ENCODE measurements at regions not wholly inside any gene's neighbourhood (a gene's known extent, or its start where the extent isn't known, plus 50 kb on each side); places are given as distances from the start of the nearest gene placed in this dataset.

DNA sequence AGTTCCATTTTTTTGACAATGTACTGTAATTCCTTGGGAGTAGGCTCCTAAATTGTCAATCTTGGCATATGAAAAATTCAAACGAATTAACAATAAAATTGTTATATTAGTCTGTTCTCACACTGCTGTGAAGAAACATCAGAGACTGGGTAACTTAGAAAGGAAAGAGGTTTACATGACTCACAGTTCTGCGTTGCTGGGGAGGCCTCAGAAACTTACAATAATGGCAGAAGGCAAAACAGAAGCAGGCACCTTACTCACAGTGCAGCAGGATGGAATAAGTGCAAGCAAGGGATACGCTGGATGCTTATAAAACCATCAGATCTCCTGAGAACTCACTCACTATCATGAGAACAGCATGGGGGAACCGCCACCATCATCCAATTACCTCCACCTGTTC lies 246.4 kb upstream of the TRAM1L1 start:
- H4K8ac ChIP-seq (replicated peaks; ENCODE audit: insufficient read length, low read depth, low read length), result no peak overlapping the region
- H3K4me1 ChIP-seq (ENCODE audit: insufficient read depth, low read length), result no peaks in the 10 kb centered on the region
- no peak for DNase-seq
- H2AFZ ChIP-seq (ENCODE audit: low read length), result no peak overlapping the region
- H3K79me1 ChIP-seq (ENCODE audit: insufficient read depth, low read depth, low read length, poor library complexity, severe bottlenecking), result no peaks in the 10 kb centered on the region
- H4K20me1 ChIP-seq (ENCODE audit: control insufficient read depth, insufficient read depth, insufficient read length), result no peaks in the 10 kb centered on the region
- H2BK5ac ChIP-seq (ENCODE audit: insufficient read length, low read length), result no peak overlapping the region
- no peak overlapping the region for H2BK12ac ChIP-seq (ENCODE audit: insufficient read length, low read depth, low read length)
- H3K4ac ChIP-seq (ENCODE audit: low read depth, low read length), result no peak overlapping the region
- no peaks in the 10 kb centered on the region for H3K9me3 ChIP-seq (ENCODE audit: control insufficient read depth, low read depth, low read length)
- no peak overlapping the region for H3K4me2 ChIP-seq (ENCODE audit: insufficient read depth, insufficient read length, low read length)
- no peaks in the 10 kb centered on the region for H3K79me2 ChIP-seq (ENCODE audit: insufficient read depth, low read length)
- no peak overlapping the region for H3T11ph ChIP-seq (ENCODE audit: low read length)
- no peak overlapping the region for H2AK5ac ChIP-seq (ENCODE audit: insufficient read length, low read length)
- Mint-ChIP-seq H3K4me3 (no peak overlapping the region), H3K9me3 (no peaks in the 10 kb centered on the region), H3K36me3 (ENCODE audit: insufficient read depth in 1 of 3, low read depth in 3 of 3) (no peaks in the 10 kb centered on the region), H3K4me1 (no peaks in the 10 kb centered on the region), H3K27ac (no peak overlapping the region), H3K27me3 (ENCODE audit: low read depth) (no peaks in the 10 kb centered on the region)
- H3K23ac ChIP-seq (ENCODE audit: insufficient read length, low read depth, low read length), result no peak overlapping the region
- no peaks in the 10 kb centered on the region for H3K27me3 ChIP-seq (ENCODE audit: insufficient read depth, low read length)
- H3K27ac ChIP-seq (ENCODE audit: insufficient read length, low read depth, low read length), result no peak overlapping the region
- WGBS (ENCODE audit: extremely low coverage, insufficient read length, low lambda C conversion rate), result no CpG with 5 or more reads among the region's 4 CpGs
- TF ChIP-seq, protein P1, sequence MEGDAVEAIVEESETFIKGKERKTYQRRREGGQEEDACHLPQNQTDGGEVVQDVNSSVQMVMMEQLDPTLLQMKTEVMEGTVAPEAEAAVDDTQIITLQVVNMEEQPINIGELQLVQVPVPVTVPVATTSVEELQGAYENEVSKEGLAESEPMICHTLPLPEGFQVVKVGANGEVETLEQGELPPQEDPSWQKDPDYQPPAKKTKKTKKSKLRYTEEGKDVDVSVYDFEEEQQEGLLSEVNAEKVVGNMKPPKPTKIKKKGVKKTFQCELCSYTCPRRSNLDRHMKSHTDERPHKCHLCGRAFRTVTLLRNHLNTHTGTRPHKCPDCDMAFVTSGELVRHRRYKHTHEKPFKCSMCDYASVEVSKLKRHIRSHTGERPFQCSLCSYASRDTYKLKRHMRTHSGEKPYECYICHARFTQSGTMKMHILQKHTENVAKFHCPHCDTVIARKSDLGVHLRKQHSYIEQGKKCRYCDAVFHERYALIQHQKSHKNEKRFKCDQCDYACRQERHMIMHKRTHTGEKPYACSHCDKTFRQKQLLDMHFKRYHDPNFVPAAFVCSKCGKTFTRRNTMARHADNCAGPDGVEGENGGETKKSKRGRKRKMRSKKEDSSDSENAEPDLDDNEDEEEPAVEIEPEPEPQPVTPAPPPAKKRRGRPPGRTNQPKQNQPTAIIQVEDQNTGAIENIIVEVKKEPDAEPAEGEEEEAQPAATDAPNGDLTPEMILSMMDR (conservative IDR thresholded peaks at IDR 0.05), result no peak
- no peaks in the 10 kb centered on the region for H3K23me2 ChIP-seq (ENCODE audit: insufficient read length, low read depth, low read length, poor library complexity, severe bottlenecking)
- H2BK20ac ChIP-seq (ENCODE audit: low read depth, low read length, poor library complexity, severe bottlenecking), result no peak overlapping the region
- H3K18ac ChIP-seq (ENCODE audit: insufficient read length, low read depth, low read length), result no peak overlapping the region
- no peak overlapping the region for H3K9ac ChIP-seq (ENCODE audit: extremely low read depth, insufficient read length, low read length)
- H2BK15ac ChIP-seq (ENCODE audit: low read depth, low read length), result no peak overlapping the region
- H2BK120ac ChIP-seq (ENCODE audit: low read depth, low read length, poor library complexity, severe bottlenecking), result no peak overlapping the region
- H4K5ac ChIP-seq (ENCODE audit: insufficient read length, low read depth, low read length), result no peak overlapping the region
- no peak overlapping the region for H3K14ac ChIP-seq (ENCODE audit: insufficient read depth, low read length)
- no peak overlapping the region for H4K91ac ChIP-seq (ENCODE audit: insufficient read length, low read depth, low read length)
- no peak overlapping the region for H3K56ac ChIP-seq (ENCODE audit: insufficient read length, low read depth, low read length)

All from H9 (cell line).